MM.1S (cell line): ENCODE measurements at regions not wholly inside any gene's neighbourhood (a gene's known extent, or its start where the extent isn't known, plus 50 kb on each side); places are given as distances from the start of the nearest gene placed in this dataset.

Experiments
- DNase-seq: peaks from one replicate; pipeline ENCODE4 v3.0.0-alpha.2; 2015
- H2AFZ ChIP-seq: fragments of 300-600 bp; sonication (generic); 2 replicates; pipeline ENCODE4 v1.6.0; 2016; ENCODE audit warnings: antibody characterized with exemption, low read length
- H3F3A ChIP-seq: fragments of 300-600 bp; sonication (generic); 2 replicates; pipeline ENCODE4 v1.6.1; 2016; ENCODE audit warnings: mild to moderate bottlenecking, antibody characterized with exemption, low read length, moderate library complexity, mixed read lengths; ENCODE audit not compliant: insufficient read depth
- H3K27ac ChIP-seq: fragments of 300-600 bp; sonication (generic); 2 replicates; pipeline ENCODE4 v1.5.1; 2016; ENCODE audit warnings: mild to moderate bottlenecking, low read length
- H3K27me3 ChIP-seq: fragments of 300-600 bp; sonication (generic); replicated peaks from 2 replicates; pipeline ENCODE4 v1.6.0; 2016; ENCODE audit warnings: low read length; ENCODE audit not compliant: insufficient read depth
- H3K36me3 ChIP-seq: fragments of 300-600 bp; sonication (generic); replicated peaks from 2 replicates; pipeline ENCODE4 v1.6.1; 2016; ENCODE audit warnings: mild to moderate bottlenecking, low read length, mixed read lengths; ENCODE audit not compliant: insufficient read depth
- H3K4me1 ChIP-seq: fragments of 300-600 bp; sonication (generic); 2 replicates; pipeline ENCODE4 v1.6.1; 2016; ENCODE audit warnings: low read length, mixed read lengths
- H3K4me2 ChIP-seq: fragments of 300-600 bp; sonication (generic); 2 replicates; pipeline ENCODE4 v1.6.0; 2016; ENCODE audit warnings: low read depth, low read length
- H3K4me3 ChIP-seq: fragments of 300-600 bp; sonication (generic); 2 replicates; pipeline ENCODE4 v1.5.1; 2016; ENCODE audit warnings: low read length, mixed read lengths
- H3K79me2 ChIP-seq: fragments of 300-600 bp; sonication (generic); 2 replicates; pipeline ENCODE4 v1.6.1; 2016; ENCODE audit warnings: mixed run types, low read length, mixed read lengths
- H3K9ac ChIP-seq: fragments of 300-600 bp; sonication (generic); 2 replicates; pipeline ENCODE4 v1.6.1; 2016; ENCODE audit warnings: low read length, mixed read lengths
- H3K9me2 ChIP-seq: fragments of 300-600 bp; sonication (generic); replicated peaks from 2 replicates; pipeline ENCODE4 v1.6.1; 2016; ENCODE audit warnings: mild to moderate bottlenecking, low read length, mixed read lengths; ENCODE audit not compliant: insufficient read depth
- H3K9me3 ChIP-seq: fragments of 300-600 bp; sonication (generic); replicated peaks from 2 replicates; pipeline ENCODE4 v1.6.1; 2016; ENCODE audit warnings: mild to moderate bottlenecking, low read length, mixed read lengths; ENCODE audit not compliant: insufficient read depth
- H4K20me1 ChIP-seq: fragments of 300-600 bp; sonication (generic); 2 replicates; pipeline ENCODE4 v1.6.1; 2016; ENCODE audit warnings: mild to moderate bottlenecking, low read length, moderate library complexity, mixed read lengths; ENCODE audit not compliant: insufficient read depth
- CTCF ChIP-seq: fragments of 300-600 bp; sonication (generic); IDR thresholded peaks from 2 replicates; pipeline ENCODE4 v1.5.1; 2016; ENCODE audit warnings: antibody characterized with exemption, low read length, mixed read lengths
- EZH2 ChIP-seq: fragments of 300-600 bp; sonication (generic); optimal IDR thresholded peaks from 2 replicates; pipeline ENCODE3; 2017; ENCODE audit warnings: low read depth, mild to moderate bottlenecking, antibody characterized with exemption, low read length, mixed read lengths
- EZH2phosphoT487 ChIP-seq: fragments of 300-600 bp; sonication (generic); IDR thresholded peaks from 2 replicates; pipeline ENCODE4 v1.6.1; 2018; ENCODE audit warnings: antibody characterized with exemption, low read length

- H3K9me3 ChIP-seq = no peaks in the 10 kb centered on the region
- H3K9me2 ChIP-seq = no peaks in the 10 kb centered on the region
- H3K36me3 ChIP-seq = no peaks in the 10 kb centered on the region
- TF ChIP-seq EZH2 (no peak), CTCF (no peak), EZH2phosphoT487 (no peak)
- no peak overlapping the region for H3K4me2 ChIP-seq
- H3K27ac ChIP-seq = no peak overlapping the region
- no peak overlapping the region for H3K9ac ChIP-seq
- no peak overlapping the region for H3K4me3 ChIP-seq
- H3K27me3 ChIP-seq = no peaks in the 10 kb centered on the region
- H4K20me1 ChIP-seq = no peaks in the 10 kb centered on the region
- no peaks in the 10 kb centered on the region for H3F3A ChIP-seq
- H3K4me1 ChIP-seq = peaks cover 4% of the 10 kb centered on the region; the same call in 1 of the 2 replicates
- no peaks in the 10 kb centered on the region for H3K79me2 ChIP-seq
- DNase-seq = no peak
- no peak overlapping the region for H2AFZ ChIP-seq
Observed at GRCh38 chr7:38002689-38003088, 82.2 kb downstream of the EPDR1 start.

DNA sequence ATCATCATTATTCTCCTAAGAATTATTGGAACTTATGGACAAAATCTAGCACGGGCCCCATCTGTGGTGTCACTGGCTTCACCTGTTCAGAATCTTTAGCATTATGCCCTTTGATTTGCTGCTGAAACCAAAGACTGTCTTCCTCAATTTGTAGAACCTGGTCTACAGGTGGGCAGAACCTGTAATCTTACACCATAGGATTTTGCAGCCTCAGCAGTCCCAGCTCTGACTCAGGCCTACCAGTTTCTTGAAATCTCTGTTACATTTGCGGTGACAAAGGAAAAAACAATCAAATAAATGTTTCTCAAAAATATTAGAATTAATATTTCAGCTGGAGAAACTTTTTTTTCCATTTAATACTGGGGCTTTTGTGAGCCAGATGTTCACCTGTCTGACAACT, 86.1 kb downstream of the EPDR1 start:
- peak; percentile 40 for DNase-seq
- Histone ChIP-seq H3K9ac (no peak overlapping the region), H3K4me2 (no peak overlapping the region), H3K27me3 (no peaks in the 10 kb centered on the region), H4K20me1 (no peaks in the 10 kb centered on the region), H3K9me3 (no peaks in the 10 kb centered on the region), H3K27ac (no peak overlapping the region), H3K79me2 (no peaks in the 10 kb centered on the region), H3K36me3 (no peaks in the 10 kb centered on the region), H2AFZ (no peak overlapping the region), H3K4me1 (peaks cover 4% of the 10 kb centered on the region; the same call in 1 of the 2 replicates), H3K9me2 (no peaks in the 10 kb centered on the region), H3F3A (no peaks in the 10 kb centered on the region), H3K4me3 (no peak overlapping the region)
- no peak for TF ChIP-seq EZH2phosphoT487
- TF ChIP-seq EZH2 = no peak
- no peak for TF ChIP-seq CTCF

DNA sequence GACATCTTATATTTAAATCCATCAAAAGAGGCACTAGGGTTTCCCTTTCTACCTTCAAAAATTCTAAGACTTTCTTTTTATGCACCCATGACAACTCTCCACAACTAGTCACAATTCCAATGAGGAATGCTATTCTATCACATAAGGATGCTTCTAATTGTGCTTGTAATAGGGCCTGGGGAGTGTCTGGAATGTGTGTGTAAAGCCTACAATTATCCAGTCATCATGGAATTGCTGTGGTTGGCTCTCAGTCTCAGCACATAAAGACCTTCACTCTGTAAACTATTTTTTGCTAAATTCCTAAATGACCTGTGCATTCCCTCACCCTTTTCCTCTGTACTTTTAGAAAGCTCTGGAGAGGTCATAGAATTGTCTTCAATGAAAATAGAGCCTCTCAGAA, 86.7 kb downstream of the EPDR1 start:
- Histone ChIP-seq H3K27me3 (no peaks in the 10 kb centered on the region), H3K9me3 (no peaks in the 10 kb centered on the region), H3K27ac (no peak overlapping the region), H3K79me2 (no peaks in the 10 kb centered on the region), H3K4me3 (no peak overlapping the region), H3K4me2 (no peak overlapping the region), H3K36me3 (no peaks in the 10 kb centered on the region), H2AFZ (no peak overlapping the region), H3K4me1 (peaks cover 4% of the 10 kb centered on the region; the same call in 1 of the 2 replicates), H3K9ac (no peak overlapping the region), H3F3A (no peaks in the 10 kb centered on the region), H4K20me1 (no peaks in the 10 kb centered on the region), H3K9me2 (no peaks in the 10 kb centered on the region)
- DNase-seq = no peak
- TF ChIP-seq EZH2phosphoT487 (no peak), CTCF (no peak), EZH2 (no peak)

GRCh38 chr7:38013246-38013645, 92.8 kb downstream of the EPDR1 start:
- no peak overlapping the region for H3K9ac ChIP-seq
- H3K9me3 ChIP-seq = no peaks in the 10 kb centered on the region
- H3K79me2 ChIP-seq = no peaks in the 10 kb centered on the region
- H3K4me2 ChIP-seq = no peak overlapping the region
- H3K27me3 ChIP-seq = no peaks in the 10 kb centered on the region
- TF ChIP-seq CTCF = no peak
- no peak for TF ChIP-seq EZH2phosphoT487
- no peak for TF ChIP-seq EZH2
- no peak for DNase-seq
- no peaks in the 10 kb centered on the region for H4K20me1 ChIP-seq
- no peaks in the 10 kb centered on the region for H3K4me1 ChIP-seq
- H3F3A ChIP-seq = no peaks in the 10 kb centered on the region
- H3K9me2 ChIP-seq = no peaks in the 10 kb centered on the region
- no peaks in the 10 kb centered on the region for H3K36me3 ChIP-seq
- no peak overlapping the region for H3K27ac ChIP-seq
- no peak overlapping the region for H3K4me3 ChIP-seq
- no peak overlapping the region for H2AFZ ChIP-seq
